Colon (tissue), 2 donors: ENCODE measurements at regions not wholly inside any gene's neighbourhood (a gene's known extent, or its start where the extent isn't known, plus 50 kb on each side); places are given as distances from the start of the nearest gene placed in this dataset.

Source experiments
- FAIRE-seq: peaks from 2 replicates; lab custom pipeline; 2012; peaks lifted over from hg19 to GRCh38; lab: Jason Lieb, UNC
- donor health status: control.
- donor health status: control.

DNA sequence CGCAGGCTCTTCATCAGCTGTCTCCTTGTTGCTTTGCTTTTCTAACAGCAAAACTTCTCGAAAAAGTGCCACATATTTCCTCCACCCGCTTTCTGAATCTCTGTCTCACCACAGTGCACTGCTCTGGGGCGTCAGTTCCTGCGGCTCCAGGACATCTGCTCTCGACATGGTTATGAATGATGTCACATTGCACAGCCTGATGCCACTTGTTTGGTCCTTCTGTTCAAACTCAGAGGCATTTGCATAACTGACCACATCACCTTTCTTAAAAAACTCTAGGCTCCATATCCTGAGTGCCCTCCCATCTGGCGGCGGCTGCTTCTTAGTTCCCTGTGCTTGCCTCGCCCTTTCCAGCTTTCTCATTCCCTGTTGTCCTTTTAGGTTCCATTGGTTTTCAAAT lies 469.3 kb upstream of the COBL start:
- FAIRE-seq, result no peak

DNA sequence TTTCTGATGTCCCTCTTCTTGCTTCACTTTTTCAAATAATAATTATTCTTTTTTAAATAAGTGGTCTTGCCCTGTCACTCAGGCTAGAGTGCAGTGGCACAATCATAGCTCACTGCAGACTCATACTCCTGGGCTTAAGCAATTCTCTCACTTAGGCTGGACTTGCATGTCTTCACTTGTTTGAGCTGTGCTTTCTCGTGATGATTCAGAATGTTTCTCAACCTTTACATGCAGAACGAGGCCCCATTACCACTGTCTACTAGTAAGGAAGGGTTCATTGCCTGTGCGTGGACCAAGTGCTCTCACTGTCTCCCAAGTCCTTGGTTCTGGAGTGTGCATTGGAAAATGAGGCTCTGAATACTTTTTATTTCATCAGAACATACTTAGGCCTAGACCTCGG lies 468.6 kb upstream of the COBL start:
- FAIRE-seq, result no peak

DNA sequence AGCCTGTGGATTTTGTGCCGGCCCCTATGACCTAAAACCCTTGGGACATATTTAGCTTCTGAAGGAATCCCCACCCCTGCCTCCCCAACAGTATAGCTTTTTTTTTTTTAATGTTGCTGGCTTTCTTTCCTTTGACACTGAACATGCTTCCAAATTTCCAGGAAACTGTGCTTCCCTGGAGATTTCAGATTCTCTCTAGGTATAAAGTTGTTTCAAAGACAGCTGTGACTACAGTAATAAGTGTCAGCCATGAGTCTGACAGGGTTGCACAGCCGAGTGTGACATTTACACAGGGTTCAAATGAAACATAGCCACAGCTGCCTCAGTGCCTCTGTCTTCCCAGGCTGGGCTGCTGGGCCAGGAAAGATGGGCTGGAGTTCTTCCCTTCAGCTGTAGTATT lies 466.6 kb upstream of the COBL start:
- no peak for FAIRE-seq

DNA sequence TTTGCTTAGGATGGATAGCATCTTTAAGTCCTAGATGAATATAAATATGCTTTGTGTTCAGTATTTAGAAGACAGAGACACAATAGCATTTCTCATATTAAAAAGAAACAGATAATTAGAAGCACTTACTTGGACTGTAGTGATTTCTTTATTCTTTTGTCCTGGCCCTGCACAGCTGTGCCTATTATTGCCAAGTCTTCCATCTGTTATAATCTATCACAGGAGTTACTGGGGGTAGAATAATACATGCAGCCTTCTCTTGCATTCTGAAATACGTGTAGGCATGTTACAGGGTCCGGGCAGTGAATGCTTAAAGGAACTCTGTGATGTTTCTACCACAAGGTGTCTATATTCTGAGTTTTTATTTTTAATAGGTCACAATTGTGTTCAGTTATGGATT lies 461.5 kb upstream of the COBL start:
- FAIRE-seq, result no peak

- FAIRE-seq, result no peak
Observed at GRCh38 chr7:51774178-51774577, 457.6 kb upstream of the COBL start.

- FAIRE-seq, result no peak
Observed at GRCh38 chr7:51772190-51772589, 455.6 kb upstream of the COBL start.

- FAIRE-seq, result no peak
Observed at GRCh38 chr7:51764976-51765375, 448.4 kb upstream of the COBL start.

DNA sequence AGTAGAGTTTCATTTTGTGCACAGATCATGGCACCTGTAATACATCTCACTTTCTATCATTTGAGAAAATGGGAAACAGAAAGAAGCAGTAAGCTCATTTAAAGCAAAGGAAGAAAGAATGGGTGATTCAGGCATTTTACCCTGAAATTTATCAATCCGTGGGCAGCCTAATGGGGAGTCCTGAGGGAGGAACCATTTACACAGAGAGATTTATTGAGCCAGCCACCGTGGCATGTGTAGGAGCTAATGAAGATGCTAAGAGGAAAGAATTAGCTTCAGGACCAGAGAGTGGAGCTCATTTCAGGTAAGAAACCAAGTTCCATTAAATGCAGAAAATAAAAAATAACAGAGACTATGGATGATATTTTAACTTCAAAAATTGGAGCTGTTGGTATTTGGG lies 443.4 kb upstream of the COBL start:
- FAIRE-seq, result no peak

GRCh38 chr7:51757960-51758359 lies 441.4 kb upstream of the COBL start:
- no peak for FAIRE-seq

DNA sequence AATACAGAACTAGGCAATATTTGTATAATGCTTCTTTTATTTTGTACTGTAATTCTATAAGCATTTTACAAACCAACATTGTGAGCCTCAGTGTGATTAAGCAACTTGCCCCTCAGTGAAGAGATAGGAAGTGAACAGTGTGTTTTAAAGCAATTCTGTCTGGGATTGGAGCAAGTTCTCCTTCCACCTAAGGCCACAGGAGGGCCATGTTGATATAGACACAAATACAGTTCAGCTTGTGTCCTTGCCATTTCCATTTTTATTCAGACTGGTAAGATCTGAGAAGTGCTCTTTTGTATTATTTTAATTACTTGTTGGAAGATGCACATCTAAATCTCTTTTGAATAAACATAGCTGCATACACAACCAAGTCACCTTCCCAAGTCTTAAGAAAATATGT lies 416.3 kb upstream of the COBL start:
- FAIRE-seq, result no peak

DNA sequence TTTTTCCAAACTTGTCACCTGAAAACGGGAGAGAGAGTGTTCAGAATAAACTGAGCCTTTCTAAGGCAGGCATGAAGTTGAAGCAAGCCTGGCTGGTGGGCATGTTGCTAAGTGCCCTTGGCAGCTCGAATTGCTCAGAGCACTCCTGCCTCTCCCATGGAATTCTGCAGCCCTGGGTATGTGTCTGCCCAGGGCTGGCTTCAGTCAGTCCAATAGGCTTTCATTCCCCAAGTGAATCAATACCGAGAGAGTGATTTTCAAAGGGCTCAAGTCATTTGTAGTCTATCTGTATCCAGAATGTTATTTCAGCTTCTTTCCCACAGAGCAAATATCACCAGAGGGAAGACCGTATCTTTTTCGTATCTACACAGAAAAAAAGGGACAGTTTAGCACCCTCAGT lies 415.5 kb upstream of the COBL start:
- FAIRE-seq, result no peak

GRCh38 chr7:51731075-51731474 lies 414.5 kb upstream of the COBL start:
- no peak for FAIRE-seq

DNA sequence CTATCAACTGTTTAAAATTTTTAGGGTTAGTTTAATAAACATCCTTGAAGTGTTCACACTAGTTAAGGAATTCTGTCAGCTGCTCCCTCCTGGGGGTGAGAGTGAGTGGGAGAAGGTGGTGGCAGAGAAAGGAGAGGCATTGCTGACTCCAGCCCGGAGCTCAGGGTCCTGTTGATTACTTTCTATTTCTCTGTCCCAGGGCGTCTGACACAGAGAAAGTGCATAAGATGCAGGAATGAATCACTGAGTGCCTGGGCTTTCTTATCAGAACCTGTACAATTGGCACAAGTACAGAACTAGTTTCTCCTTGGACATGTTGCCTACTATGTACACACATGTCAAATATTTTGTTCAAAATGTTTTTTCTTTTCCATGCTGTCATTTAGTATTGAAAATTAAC lies 410.8 kb upstream of the COBL start:
- no peak for FAIRE-seq

- FAIRE-seq, result no peak
Observed at GRCh38 chr7:51706851-51707250, 390.2 kb upstream of the COBL start.

- no peak for FAIRE-seq
Observed at GRCh38 chr7:51705701-51706100, 389.1 kb upstream of the COBL start.

GRCh38 chr7:51702673-51703072 lies 386.1 kb upstream of the COBL start:
- no peak for FAIRE-seq

GRCh38 chr7:51701935-51702334 lies 385.3 kb upstream of the COBL start:
- FAIRE-seq, result no peak

DNA sequence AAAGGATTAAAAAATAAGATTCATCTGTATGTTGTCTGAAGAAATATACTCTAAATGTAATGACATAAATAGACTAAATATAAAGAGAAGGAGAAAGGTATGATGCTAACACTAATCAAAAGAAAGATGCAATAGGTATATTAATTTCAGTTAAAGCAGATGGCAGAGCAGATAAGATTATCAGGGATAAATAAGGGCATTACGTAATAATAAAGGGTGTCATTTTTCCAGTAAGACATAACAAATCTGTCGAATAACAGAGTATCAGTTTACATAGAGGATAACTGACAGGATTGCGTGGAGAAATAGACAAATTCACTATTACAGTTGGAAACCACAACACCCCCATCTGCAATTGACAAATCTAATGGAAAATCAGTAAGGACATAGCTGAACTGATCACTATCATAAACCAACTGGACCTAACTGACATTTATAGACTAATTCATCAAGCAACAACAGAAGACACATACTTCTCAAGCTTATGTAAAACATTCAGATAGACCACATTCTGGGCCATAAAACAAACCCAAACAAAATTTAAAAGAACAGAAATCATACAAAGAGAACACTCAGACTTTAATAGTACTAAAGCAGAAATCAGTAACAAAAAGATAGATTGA lies 384.1 kb upstream of the COBL start:
- no peak for FAIRE-seq

- no peak for FAIRE-seq
Observed at GRCh38 chr7:51693258-51693657, 376.6 kb upstream of the COBL start.

DNA sequence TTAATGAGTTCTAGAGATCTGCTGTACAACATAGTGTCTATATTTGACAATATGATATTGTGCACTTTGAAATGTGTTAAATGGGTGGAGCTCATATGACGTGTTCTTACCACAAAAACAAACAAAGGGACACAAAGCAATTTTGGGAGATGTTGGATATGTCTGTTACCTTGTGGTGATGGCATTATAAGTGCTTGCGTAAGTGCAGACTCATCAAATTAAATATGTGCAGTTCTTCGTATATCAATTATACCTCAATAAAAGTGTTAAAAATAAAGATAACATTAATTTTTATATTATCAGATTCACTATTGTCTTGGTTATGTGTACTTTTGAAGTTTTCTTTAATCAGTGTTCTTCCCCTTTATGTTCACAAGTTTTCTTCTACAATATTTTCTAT lies 372.9 kb upstream of the COBL start:
- no peak for FAIRE-seq

GRCh38 chr7:51685794-51686193 lies 369.2 kb upstream of the COBL start:
- no peak for FAIRE-seq

- no peak for FAIRE-seq
Observed at GRCh38 chr7:51680594-51681399, 364.2 kb upstream of the COBL start.

DNA sequence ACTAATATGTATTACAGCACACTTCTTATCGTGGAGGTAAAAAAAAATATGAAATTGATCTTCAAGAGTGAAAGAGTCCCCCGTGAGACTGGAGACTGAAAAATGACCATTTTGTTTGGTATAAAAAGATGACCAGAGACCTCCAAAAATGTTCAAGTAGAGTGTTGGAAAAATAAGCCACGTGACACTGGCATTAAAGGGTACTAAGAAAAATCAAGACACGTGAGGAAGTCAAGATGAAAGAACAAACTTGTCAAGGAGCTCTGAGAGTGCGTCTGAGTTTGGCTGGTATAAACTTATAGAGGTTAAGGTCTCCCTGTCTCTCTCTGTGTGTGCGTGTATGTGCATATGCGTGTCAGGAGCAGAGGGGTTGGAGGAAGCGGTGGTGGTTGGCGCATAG lies 362.7 kb upstream of the COBL start:
- no peak for FAIRE-seq

GRCh38 chr7:51666751-51667150 lies 350.1 kb upstream of the COBL start:
- FAIRE-seq, result no peak
